Erythroblast (primary cell): ENCODE measurements at regions not wholly inside any gene's neighbourhood (a gene's known extent, or its start where the extent isn't known, plus 50 kb on each side); places are given as distances from the start of the nearest gene placed in this dataset.

Experiments
- GATA1 ChIP-seq: IDR thresholded peaks from 2 replicates; pipeline ENCODE4 v1.6.1; 2011; ENCODE audit warnings: low read depth, mild to moderate bottlenecking, control low read depth, low read length, moderate library complexity
- POLR2A ChIP-seq: IDR thresholded peaks from 2 replicates; pipeline ENCODE4 v1.6.1; 2011; ENCODE audit warnings: mild to moderate bottlenecking, low read length

DNA sequence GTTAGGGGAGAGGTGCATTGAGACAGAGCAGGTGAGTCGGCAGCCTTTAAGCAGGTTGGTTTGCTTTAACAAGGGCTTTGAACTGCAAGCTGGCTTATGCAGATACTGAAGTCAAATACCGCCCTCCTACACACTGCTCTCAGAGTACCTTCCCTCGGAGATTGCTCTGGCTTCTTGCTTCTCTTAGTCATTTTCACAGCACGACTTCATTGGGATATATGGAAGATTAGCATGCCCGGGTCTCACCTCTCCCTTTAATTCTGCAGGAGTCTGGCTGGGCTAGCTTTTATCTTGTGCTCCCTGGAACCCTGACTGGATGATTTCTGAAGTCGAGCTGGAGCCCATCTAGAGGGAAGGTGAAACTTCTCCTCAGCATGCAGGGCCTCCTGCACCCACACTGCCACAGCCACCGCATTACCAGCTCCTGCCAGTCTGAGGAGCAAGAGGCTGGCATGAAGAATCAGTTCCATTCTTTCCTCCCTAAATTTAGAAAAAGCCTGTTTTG, 395.5 kb upstream of the HNRNPA3 start:
- no peak for TF ChIP-seq POLR2A
- no peak for TF ChIP-seq GATA1
